K562 (cell line): ENCODE measurements at regions not wholly inside any gene's neighbourhood (a gene's known extent, or its start where the extent isn't known, plus 50 kb on each side); places are given as distances from the start of the nearest gene placed in this dataset.

Source experiments
- ATAC-seq: fragments of 200-7000 bp; cut with Tn5 transposase; 3 replicates; pipeline ENCODE4 v1.9.1; 2020; ENCODE audit warnings: moderate library complexity
- BruUV-seq: library from RNA; stranded (reverse); fragments of 400-500 nt; replicated peaks from 2 replicates; lab custom pipeline; 2021; lab: Mats Ljungman, UMichigan
- CTCF ChIA-PET: fragments of 300-600 bp; formaldehyde crosslinking; extraction: SDS; loops from one replicate; lab custom pipeline; 2021; ENCODE audit warnings: low intra/inter-chr PET ratio; lab: Yijun Ruan, JAX
- POLR2A ChIA-PET: fragments of 300-600, 350-650 bp; sonication (Branson Sonifier 250); formaldehyde crosslinking; extraction: SDS; loops from one replicate; lab custom pipeline; 2021; ENCODE audit warnings: antibody characterized with exemption, inconsistent platforms; lab: Yijun Ruan, JAX
- DNase-seq, 4 experiments: peaks; one replicate each; pipeline versions ENCODE4 v3.0.0 to v3.0.0-alpha.2; 2011 to 2018; ENCODE audit warnings: low spot score in 3 of 4, mixed read lengths in 3 of 4; ENCODE audit errors: extremely low read depth in 1 of 4
- FAIRE-seq: peaks from 2 replicates; lab custom pipeline; 2011; peaks lifted over from hg19 to GRCh38; lab: Jason Lieb, UNC
- H2AFZ ChIP-seq: 2 replicates; pipeline ENCODE4 v1.6.0; 2011; ENCODE audit warnings: low read depth, low read length, control low read depth, inconsistent platforms
- H3K27ac ChIP-seq: fragments of 200-600 bp; 3 replicates; pipeline ENCODE4 v1.8.0; 2011; ENCODE audit warnings: low read depth, mild to moderate bottlenecking, control low read depth, inconsistent platforms, low read length, moderate library complexity, mixed read lengths; ENCODE audit errors: extremely low read depth
- H3K27me3 ChIP-seq, 2 experiments: fragments of 300-600 bp in 1 of 2; 2 replicates in 1 of 2; 3 replicates in 1 of 2; pipeline versions ENCODE4 v1.6.0 to v1.8.0; 2011; ENCODE audit warnings: inconsistent platforms in 2 of 2, low read length in 2 of 2, mild to moderate bottlenecking in 1 of 2, mixed read lengths in 1 of 2, moderate library complexity in 1 of 2; ENCODE audit not compliant: control insufficient read depth in 2 of 2, insufficient read depth in 2 of 2
- H3K36me3 ChIP-seq: fragments of 300-600 bp; 3 replicates; pipeline ENCODE4 v1.8.0; 2011; ENCODE audit warnings: mild to moderate bottlenecking, low read length, inconsistent platforms; ENCODE audit not compliant: control insufficient read depth, insufficient read depth
- H3K4me1 ChIP-seq, 2 experiments: fragments of 200-600 bp in 1 of 2; replicated peaks in 1 of 2; 2 replicates in 1 of 2; 3 replicates in 1 of 2; pipeline versions ENCODE4 v1.5.1 to v1.8.0; 2011; ENCODE audit warnings: inconsistent platforms in 2 of 2, low read length in 2 of 2, mild to moderate bottlenecking in 1 of 2, mixed read lengths in 1 of 2, moderate library complexity in 1 of 2; ENCODE audit not compliant: control insufficient read depth in 2 of 2, insufficient read depth in 2 of 2
- H3K4me2 ChIP-seq: 2 replicates; pipeline ENCODE4 v1.6.1; 2011; ENCODE audit warnings: low read length, control low read depth, inconsistent platforms, mixed read lengths; ENCODE audit not compliant: insufficient read depth
- H3K4me3 ChIP-seq: fragments of 200-600 bp; sonication (generic), shearing (Covaris generic); 2 replicates; pipeline ENCODE4 v1.5.1; 2016; ENCODE audit warnings: control low read depth, inconsistent platforms
- H3K79me2 ChIP-seq: fragments of 200-600 bp; 3 replicates; pipeline ENCODE4 v1.8.0; 2011; ENCODE audit warnings: low read length, inconsistent platforms; ENCODE audit not compliant: control insufficient read depth, insufficient read depth
- H3K9ac ChIP-seq, 2 experiments: 2 replicates each; pipeline versions ENCODE4 v1.6.0 to v1.6.1; 2011; ENCODE audit warnings: low read depth in 2 of 2, low read length in 2 of 2, control low read depth in 1 of 2, inconsistent platforms in 1 of 2, mild to moderate bottlenecking in 1 of 2, mixed read lengths in 1 of 2; ENCODE audit not compliant: insufficient read depth in 1 of 2
- H3K9me1 ChIP-seq: one replicate; pipeline ENCODE4 v1.6.0; 2011; ENCODE audit warnings: inconsistent platforms, mild to moderate bottlenecking, low read length, moderate library complexity; ENCODE audit not compliant: control insufficient read depth, insufficient read depth
- H3K9me3 ChIP-seq: replicated peaks from 2 replicates; pipeline ENCODE4 v1.5.1; 2011; ENCODE audit warnings: low read depth, low read length, inconsistent platforms; ENCODE audit not compliant: control insufficient read depth, insufficient read depth
- H4K20me1 ChIP-seq: replicated peaks from 2 replicates; pipeline ENCODE4 v1.6.1; 2011; ENCODE audit warnings: low read length, inconsistent platforms, mixed read lengths; ENCODE audit not compliant: control insufficient read depth, insufficient read depth
- BRD4 ChIP-seq: fragments of 200-600 bp; sonication (generic); IDR thresholded peaks from 2 replicates; pipeline ENCODE4 v1.6.1; 2017; ENCODE audit warnings: inconsistent platforms
- CBFA2T3 ChIP-seq: fragments of 450-650 bp; IDR thresholded peaks from 2 replicates; pipeline ENCODE4 v1.6.1; 2017
- CBX1 ChIP-seq: sonication (generic); IDR thresholded peaks from 2 replicates; pipeline ENCODE4 v1.6.1; 2016; ENCODE audit warnings: antibody characterized with exemption, low read depth, mild to moderate bottlenecking
- CC2D1A ChIP-seq: fragments of 450-650 bp; IDR thresholded peaks from 2 replicates; pipeline ENCODE4 v1.6.1; 2017; ENCODE audit warnings: mild to moderate bottlenecking
- CCAR2 ChIP-seq: fragments of 200-400 bp; formaldehyde crosslinking; IDR thresholded peaks from 2 replicates; pipeline ENCODE4 v1.6.1; 2017; ENCODE audit warnings: mild to moderate bottlenecking, low read depth, low read length
- HCFC1 ChIP-seq: IDR thresholded peaks from 2 replicates; pipeline ENCODE4 v1.6.1; 2012; ENCODE audit warnings: low read depth, low read length, improper control_type of control experiment
- HEY1 ChIP-seq: fragments of 250-450 bp; sonication (Bioruptor Pico); IDR thresholded peaks from 2 replicates; pipeline ENCODE4 v1.5.0; 2020; ENCODE audit warnings: mild to moderate bottlenecking, moderate library complexity, borderline replicate concordance
- HMGN3 ChIP-seq: IDR thresholded peaks from 2 replicates; pipeline ENCODE4 v1.6.1; 2011; ENCODE audit warnings: borderline replicate concordance, low read depth, mild to moderate bottlenecking, mixed read lengths, low read length; ENCODE audit not compliant: insufficient read length; ENCODE audit errors: extremely low read depth
- KDM1A ChIP-seq, 2 experiments: fragments of 450-650 bp; IDR thresholded peaks; 2 replicates each; pipeline ENCODE4 v1.6.1; 2016; ENCODE audit warnings: mild to moderate bottlenecking in 2 of 2
- KLF6 ChIP-seq: fragments of 250-450 bp; sonication (Bioruptor Pico); IDR thresholded peaks from 2 replicates; pipeline ENCODE4 v1.4.0; 2020; ENCODE audit warnings: mild to moderate bottlenecking, moderate library complexity, borderline replicate concordance
- POLR3G ChIP-seq: IDR thresholded peaks from 2 replicates; pipeline ENCODE4 v1.6.1; 2011; ENCODE audit not compliant: insufficient read length, insufficient replicate concordance; ENCODE audit errors: extremely low read depth
- PPARD ChIP-seq: fragments of 250-450 bp; sonication (Bioruptor Pico); IDR thresholded peaks from 2 replicates; pipeline ENCODE4 v1.8.0; 2022; ENCODE audit warnings: inconsistent platforms, mild to moderate bottlenecking, moderate library complexity
- TBP ChIP-seq: optimal IDR thresholded peaks from 2 replicates; pipeline ENCODE3; 2011; ENCODE audit warnings: low read depth, low read length, improper control_type of control experiment
- TEAD1 ChIP-seq, 2 experiments: fragments of 450-650 bp in 1 of 2; sonication (generic) in 1 of 2; formaldehyde crosslinking; IDR thresholded peaks; 2 replicates each; pipeline versions ENCODE4 v1.4.0 to v1.8.0; 2020 to 2022; ENCODE audit warnings: mild to moderate bottlenecking in 2 of 2, missing genetic modification reagents in 1 of 2
- ZFP30 ChIP-seq: fragments of 250-450 bp; sonication (Bioruptor Pico); IDR thresholded peaks from 2 replicates; pipeline ENCODE4 v1.8.0; 2022; ENCODE audit warnings: moderate library complexity, mild to moderate bottlenecking, inconsistent platforms, borderline replicate concordance
- ZNF79 ChIP-seq: fragments of 250-450 bp; sonication (Bioruptor Pico); IDR thresholded peaks from 2 replicates; pipeline ENCODE4 v1.4.0; 2020; ENCODE audit warnings: low read depth, mild to moderate bottlenecking, moderate library complexity
- WGBS: fragments of 100-300 bp; shearing (Covaris generic); methylation state at CpG from one replicate; pipeline ENCODE4 v1.1.6; 2016; ENCODE audit warnings: low coverage, mixed read lengths; ENCODE audit not compliant: insufficient coverage; ENCODE audit errors: missing lambda C conversion rate; 5-methylcytosine and 5-hydroxymethylcytosine counted together
- in situ Hi-C: fragments of 300-500 bp; cut with MboI; formaldehyde crosslinking; loops from 4 replicates; pipeline ENCODE4 v1.15.0; 2018; ENCODE audit warnings: inconsistent platforms, mixed read lengths
- intact Hi-C: fragments of 100-400 bp; cut with micrococcal nuclease; formaldehyde crosslinking; loops from 2 replicates; pipeline ENCODE4 v1.14.2; 2022
- TF ChIP-seq, protein P1 (sequence below): sonication (generic); formaldehyde crosslinking; IDR thresholded peaks from 2 replicates; pipeline ENCODE4 v1.8.0; 2022; ENCODE audit warnings: mild to moderate bottlenecking, missing genetic modification reagents
- TF ChIP-seq, protein P2 (sequence below): fragments of 450-650 bp; IDR thresholded peaks from 2 replicates; pipeline ENCODE4 v1.6.1; 2018; ENCODE audit not compliant: partially characterized antibody
- TF ChIP-seq, protein P3 (sequence below): conservative IDR thresholded peaks from 2 replicates; pipeline ENCODE4 v1.6.1; 2011; ENCODE audit warnings: low read depth, mild to moderate bottlenecking, low read length; ENCODE audit not compliant: control insufficient read depth

DNA sequence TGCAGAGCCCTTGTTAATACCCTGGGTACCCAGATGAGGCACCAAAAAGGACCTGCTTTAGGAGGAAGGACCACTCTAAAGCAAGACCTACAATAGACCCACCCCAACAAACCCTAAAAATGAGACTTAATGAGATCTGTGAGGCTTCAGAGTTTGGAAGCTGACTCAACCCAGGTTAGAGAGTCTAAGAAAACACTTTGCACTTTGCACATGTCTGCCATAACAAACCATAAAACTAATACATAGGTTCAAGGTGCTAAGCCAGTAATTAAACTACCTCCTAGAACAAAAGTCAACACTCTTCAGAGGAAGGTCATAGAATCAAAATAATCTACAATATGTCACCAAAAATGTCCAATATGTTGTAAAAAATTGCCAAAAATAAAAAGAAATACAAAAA lies 124.7 kb upstream of the C1orf21 start (continued):
- TF ChIP-seq, protein P1, sequence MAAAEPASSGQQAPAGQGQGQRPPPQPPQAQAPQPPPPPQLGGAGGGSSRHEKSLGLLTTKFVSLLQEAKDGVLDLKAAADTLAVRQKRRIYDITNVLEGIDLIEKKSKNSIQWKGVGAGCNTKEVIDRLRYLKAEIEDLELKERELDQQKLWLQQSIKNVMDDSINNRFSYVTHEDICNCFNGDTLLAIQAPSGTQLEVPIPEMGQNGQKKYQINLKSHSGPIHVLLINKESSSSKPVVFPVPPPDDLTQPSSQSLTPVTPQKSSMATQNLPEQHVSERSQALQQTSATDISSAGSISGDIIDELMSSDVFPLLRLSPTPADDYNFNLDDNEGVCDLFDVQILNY, result no peak
- TF ChIP-seq CBFA2T3 (no peak), CC2D1A (no peak)

DNA sequence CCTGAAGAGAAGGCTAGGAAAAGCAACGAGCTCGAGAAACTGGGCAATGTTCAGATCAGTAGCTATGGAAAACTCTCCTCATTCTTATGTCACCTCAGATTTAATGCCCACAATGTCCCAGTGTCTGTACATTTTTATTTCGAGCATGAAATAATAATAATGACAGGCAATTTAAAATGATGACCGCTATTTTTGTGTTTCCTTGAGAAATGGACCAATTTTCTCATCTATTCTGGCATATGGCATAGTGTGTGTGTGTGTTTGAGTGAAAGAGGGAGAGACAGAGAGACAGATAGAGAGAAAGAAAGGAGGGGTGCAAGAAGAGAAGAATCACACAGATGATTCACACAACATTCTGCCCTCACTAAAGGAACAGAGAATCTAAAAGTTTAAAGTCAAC lies 119.1 kb upstream of the C1orf21 start:
- no peak for FAIRE-seq
- ChIA-PET CTCF (no interaction called here), POLR2A (no interaction called here)
- Histone ChIP-seq H3K9ac (no peak overlapping the region), H3K79me2 (no peaks in the 10 kb centered on the region), H3K27me3 (no peaks in the 10 kb centered on the region; a peak in 1 of 5 replicates), H3K4me1 (no peaks in the 10 kb centered on the region), H3K9me1 (no peaks in the 10 kb centered on the region), H3K9me3 (no peaks in the 10 kb centered on the region), H3K36me3 (no peaks in the 10 kb centered on the region), H3K4me2 (no peak overlapping the region), H4K20me1 (no peaks in the 10 kb centered on the region), H3K4me3 (no peak overlapping the region), H2AFZ (no peak overlapping the region), H3K27ac (no peak overlapping the region)
- no peak for DNase-seq
- no TSS peak for BruUV-seq
- intact Hi-C loops, result no loop called here
- 0% methylated on average over 4 of the region's 4 CpGs for WGBS
- ATAC-seq, result no peak
- in situ Hi-C loops, result no loop called here
- TF ChIP-seq BRD4 (no peak), KDM1A (IDR thresholded peaks at IDR 0.05) (no peak), HMGN3 (no peak), CBX1 (no peak), HEY1 (no peak), TBP (no peak), TEAD1 (CRISPR knock-in tag; IDR thresholded peaks at IDR 0.05) (no peak), HCFC1 (no peak), PPARD (CRISPR knock-in tag) (no peak), ZNF79 (CRISPR knock-in tag) (no peak), KLF6 (CRISPR knock-in tag) (no peak), CCAR2 (no peak), POLR3G (no peak), ZFP30 (CRISPR knock-in tag) (no peak)
- TF ChIP-seq, protein P2, sequence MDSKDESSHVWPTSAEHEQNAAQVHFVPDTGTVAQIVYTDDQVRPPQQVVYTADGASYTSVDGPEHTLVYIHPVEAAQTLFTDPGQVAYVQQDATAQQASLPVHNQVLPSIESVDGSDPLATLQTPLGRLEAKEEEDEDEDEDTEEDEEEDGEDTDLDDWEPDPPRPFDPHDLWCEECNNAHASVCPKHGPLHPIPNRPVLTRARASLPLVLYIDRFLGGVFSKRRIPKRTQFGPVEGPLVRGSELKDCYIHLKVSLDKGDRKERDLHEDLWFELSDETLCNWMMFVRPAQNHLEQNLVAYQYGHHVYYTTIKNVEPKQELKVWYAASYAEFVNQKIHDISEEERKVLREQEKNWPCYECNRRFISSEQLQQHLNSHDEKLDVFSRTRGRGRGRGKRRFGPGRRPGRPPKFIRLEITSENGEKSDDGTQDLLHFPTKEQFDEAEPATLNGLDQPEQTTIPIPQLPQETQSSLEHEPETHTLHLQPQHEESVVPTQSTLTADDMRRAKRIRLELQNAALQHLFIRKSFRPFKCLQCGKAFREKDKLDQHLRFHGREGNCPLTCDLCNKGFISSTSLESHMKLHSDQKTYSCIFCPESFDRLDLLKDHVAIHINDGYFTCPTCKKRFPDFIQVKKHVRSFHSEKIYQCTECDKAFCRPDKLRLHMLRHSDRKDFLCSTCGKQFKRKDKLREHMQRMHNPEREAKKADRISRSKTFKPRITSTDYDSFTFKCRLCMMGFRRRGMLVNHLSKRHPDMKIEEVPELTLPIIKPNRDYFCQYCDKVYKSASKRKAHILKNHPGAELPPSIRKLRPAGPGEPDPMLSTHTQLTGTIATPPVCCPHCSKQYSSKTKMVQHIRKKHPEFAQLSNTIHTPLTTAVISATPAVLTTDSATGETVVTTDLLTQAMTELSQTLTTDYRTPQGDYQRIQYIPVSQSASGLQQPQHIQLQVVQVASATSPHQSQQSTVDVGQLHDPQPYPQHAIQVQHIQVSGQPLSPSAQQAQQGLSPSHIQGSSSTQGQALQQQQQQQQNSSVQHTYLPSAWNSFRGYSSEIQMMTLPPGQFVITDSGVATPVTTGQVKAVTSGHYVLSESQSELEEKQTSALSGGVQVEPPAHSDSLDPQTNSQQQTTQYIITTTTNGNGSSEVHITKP, result no peak
- TF ChIP-seq, protein P3, sequence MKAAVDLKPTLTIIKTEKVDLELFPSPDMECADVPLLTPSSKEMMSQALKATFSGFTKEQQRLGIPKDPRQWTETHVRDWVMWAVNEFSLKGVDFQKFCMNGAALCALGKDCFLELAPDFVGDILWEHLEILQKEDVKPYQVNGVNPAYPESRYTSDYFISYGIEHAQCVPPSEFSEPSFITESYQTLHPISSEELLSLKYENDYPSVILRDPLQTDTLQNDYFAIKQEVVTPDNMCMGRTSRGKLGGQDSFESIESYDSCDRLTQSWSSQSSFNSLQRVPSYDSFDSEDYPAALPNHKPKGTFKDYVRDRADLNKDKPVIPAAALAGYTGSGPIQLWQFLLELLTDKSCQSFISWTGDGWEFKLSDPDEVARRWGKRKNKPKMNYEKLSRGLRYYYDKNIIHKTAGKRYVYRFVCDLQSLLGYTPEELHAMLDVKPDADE, result no peak
